Activated CD8-positive, alpha-beta T cell treated with anti-CD3 and anti-CD28 coated beads for 36 hours (primary cell): ENCODE measurements at regions not wholly inside any gene's neighbourhood (a gene's known extent, or its start where the extent isn't known, plus 50 kb on each side); places are given as distances from the start of the nearest gene placed in this dataset.

Experiments used
- ATAC-seq: fragments of 200-7000 bp; cut with Tn5 transposase; one replicate; pipeline ENCODE4 v1.10.0; 2021; ENCODE audit warnings: mild to moderate bottlenecking, moderate library complexity
- CTCF ChIA-PET: fragments of 350-600 bp; sonication (Branson Sonifier 250); formaldehyde crosslinking; loops from one replicate; lab custom pipeline; 2021; ENCODE audit warnings: antibody characterized with exemption; lab: Charles Lee
- POLR2A ChIA-PET: fragments of 350-600 bp; sonication (Branson Sonifier 250); formaldehyde crosslinking; loops from one replicate; lab custom pipeline; 2021; ENCODE audit warnings: antibody characterized with exemption; lab: Charles Lee
- DNase-seq: peaks from one replicate; pipeline ENCODE4 v3.0.0-alpha.2; 2020
- H3K27ac Mint-ChIP-seq: one replicate; pipeline ENCODE4 v1.8.0; 2021; ENCODE audit warnings: mild to moderate bottlenecking, mixed read lengths
- H3K27me3 Mint-ChIP-seq: one replicate; pipeline ENCODE4 v1.8.0; 2021; ENCODE audit warnings: mixed read lengths
- H3K36me3 Mint-ChIP-seq: one replicate; pipeline ENCODE4 v1.8.0; 2021; ENCODE audit warnings: low read depth, mixed read lengths
- H3K4me1 Mint-ChIP-seq: one replicate; pipeline ENCODE4 v1.8.0; 2021; ENCODE audit warnings: low read depth, mixed read lengths
- H3K4me3 Mint-ChIP-seq: one replicate; pipeline ENCODE4 v1.8.0; 2021; ENCODE audit warnings: mild to moderate bottlenecking, moderate library complexity, mixed read lengths
- H3K9me3 Mint-ChIP-seq: one replicate; pipeline ENCODE4 v1.8.0; 2021; ENCODE audit warnings: mixed read lengths
- CTCF ChIP-seq: fragments of 200-600 bp; IDR thresholded peaks from one replicate; pipeline ENCODE4 v1.8.0; 2022; ENCODE audit warnings: antibody characterized with exemption, mild to moderate bottlenecking
- intact Hi-C: fragments of 100-400 bp; cut with micrococcal nuclease; formaldehyde crosslinking; loops from one replicate; pipeline ENCODE4 v1.10.0; 2022

GRCh38 chr20:11182720-11183119 is 508.9 kb upstream of the JAG1 start:
- ATAC-seq, result no peak
- no peak for TF ChIP-seq CTCF
- ChIA-PET CTCF (no interaction called here), POLR2A (no interaction called here)
- H3K4me3 Mint-ChIP-seq, result no peak overlapping the region
- peaks cover 3% of the 10 kb centered on the region for H3K9me3 Mint-ChIP-seq
- intact Hi-C loops, result no loop called here
- DNase-seq, result no peak
- H3K27ac Mint-ChIP-seq, result no peak overlapping the region
- no peaks in the 10 kb centered on the region for H3K27me3 Mint-ChIP-seq
- H3K4me1 Mint-ChIP-seq, result no peaks in the 10 kb centered on the region
- H3K36me3 Mint-ChIP-seq, result no peaks in the 10 kb centered on the region

GRCh38 chr20:11186301-11187008 is 512.7 kb upstream of the JAG1 start:
- ChIA-PET POLR2A (no interaction called here), CTCF (no interaction called here)
- H3K4me3 Mint-ChIP-seq, result no peak overlapping the region
- DNase-seq (no peak), ATAC-seq (no peak)
- intact Hi-C loops, result no loop called here
- H3K27me3 Mint-ChIP-seq, result no peaks in the 10 kb centered on the region
- no peaks in the 10 kb centered on the region for H3K36me3 Mint-ChIP-seq
- no peak overlapping the region for H3K27ac Mint-ChIP-seq
- TF ChIP-seq CTCF, result no peak
- H3K9me3 Mint-ChIP-seq, result no peaks in the 10 kb centered on the region
- no peaks in the 10 kb centered on the region for H3K4me1 Mint-ChIP-seq

- no peak overlapping the region for H3K4me3 Mint-ChIP-seq
- intact Hi-C loops, result no loop called here
- DNase-seq (no peak), ATAC-seq (no peak)
- no peak overlapping the region for H3K27ac Mint-ChIP-seq
- ChIA-PET CTCF (no interaction called here), POLR2A (no interaction called here)
- no peaks in the 10 kb centered on the region for H3K9me3 Mint-ChIP-seq
- no peak for TF ChIP-seq CTCF
- no peaks in the 10 kb centered on the region for H3K4me1 Mint-ChIP-seq
- H3K36me3 Mint-ChIP-seq, result no peaks in the 10 kb centered on the region
- H3K27me3 Mint-ChIP-seq, result no peaks in the 10 kb centered on the region
These were observed 515.2 kb upstream of the JAG1 start for GRCh38 chr20:11188843-11189603.

- CTCF ChIA-PET, result no interaction called here
- Mint-ChIP-seq H3K4me3 (no peak overlapping the region), H3K36me3 (no peaks in the 10 kb centered on the region), H3K9me3 (no peaks in the 10 kb centered on the region), H3K4me1 (no peaks in the 10 kb centered on the region), H3K27me3 (no peaks in the 10 kb centered on the region), H3K27ac (no peak overlapping the region)
- ATAC-seq (no peak), DNase-seq (no peak)
- no peak for TF ChIP-seq CTCF
- POLR2A ChIA-PET, result no interaction called here
- intact Hi-C loops, result no loop called here
These were observed 516.9 kb upstream of the JAG1 start for GRCh38 chr20:11190741-11191140.

GRCh38 chr20:11192106-11192505 is 518.3 kb upstream of the JAG1 start:
- no peak for DNase-seq
- no peaks in the 10 kb centered on the region for H3K4me1 Mint-ChIP-seq
- no peak for TF ChIP-seq CTCF
- ATAC-seq, result no peak
- H3K27ac Mint-ChIP-seq, result no peak overlapping the region
- no peaks in the 10 kb centered on the region for H3K36me3 Mint-ChIP-seq
- no peaks in the 10 kb centered on the region for H3K27me3 Mint-ChIP-seq
- H3K4me3 Mint-ChIP-seq, result no peak overlapping the region
- ChIA-PET CTCF (no interaction called here), POLR2A (no interaction called here)
- no peaks in the 10 kb centered on the region for H3K9me3 Mint-ChIP-seq
- intact Hi-C loops, result no loop called here
